ENCODE measurements at regions not wholly inside any gene's neighbourhood (a gene's known extent, or its start where the extent isn't known, plus 50 kb on each side); places are given as distances from the start of the nearest gene placed in this dataset.

DNA sequence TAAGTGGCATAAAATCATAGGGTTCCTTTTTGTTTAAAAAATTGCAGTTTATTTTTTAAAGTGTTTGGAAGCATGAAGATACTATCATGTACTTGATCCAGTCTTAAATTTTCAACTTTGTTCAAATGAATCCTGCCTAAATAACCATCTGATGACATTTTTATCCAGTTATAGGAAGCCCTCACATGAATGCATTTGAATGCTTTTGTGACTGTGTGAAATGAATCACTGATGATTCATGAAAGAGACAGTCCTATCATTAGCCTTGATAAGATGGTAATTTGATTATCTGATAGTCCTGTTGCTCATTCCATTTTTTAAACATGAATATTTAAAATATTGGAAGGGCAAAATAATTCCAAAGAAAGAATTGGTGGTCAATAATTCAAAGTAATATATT lies 401.9 kb upstream of the ROBO2 start:
- TF ChIP-seq, protein P1, sequence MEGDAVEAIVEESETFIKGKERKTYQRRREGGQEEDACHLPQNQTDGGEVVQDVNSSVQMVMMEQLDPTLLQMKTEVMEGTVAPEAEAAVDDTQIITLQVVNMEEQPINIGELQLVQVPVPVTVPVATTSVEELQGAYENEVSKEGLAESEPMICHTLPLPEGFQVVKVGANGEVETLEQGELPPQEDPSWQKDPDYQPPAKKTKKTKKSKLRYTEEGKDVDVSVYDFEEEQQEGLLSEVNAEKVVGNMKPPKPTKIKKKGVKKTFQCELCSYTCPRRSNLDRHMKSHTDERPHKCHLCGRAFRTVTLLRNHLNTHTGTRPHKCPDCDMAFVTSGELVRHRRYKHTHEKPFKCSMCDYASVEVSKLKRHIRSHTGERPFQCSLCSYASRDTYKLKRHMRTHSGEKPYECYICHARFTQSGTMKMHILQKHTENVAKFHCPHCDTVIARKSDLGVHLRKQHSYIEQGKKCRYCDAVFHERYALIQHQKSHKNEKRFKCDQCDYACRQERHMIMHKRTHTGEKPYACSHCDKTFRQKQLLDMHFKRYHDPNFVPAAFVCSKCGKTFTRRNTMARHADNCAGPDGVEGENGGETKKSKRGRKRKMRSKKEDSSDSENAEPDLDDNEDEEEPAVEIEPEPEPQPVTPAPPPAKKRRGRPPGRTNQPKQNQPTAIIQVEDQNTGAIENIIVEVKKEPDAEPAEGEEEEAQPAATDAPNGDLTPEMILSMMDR (IDR thresholded peaks at IDR 0.05): no peak
- TF ChIP-seq REST (IDR thresholded peaks at IDR 0.05; ENCODE audit: insufficient read depth in 1 of 2, low read depth in 2 of 2, low read length in 1 of 2): no peak
- TF ChIP-seq POLR2AphosphoS5 (IDR thresholded peaks at IDR 0.05; ENCODE audit: low read depth, low read length): no peak
- no peak for TF ChIP-seq TCF7L2 (IDR thresholded peaks at IDR 0.05; ENCODE audit: low read depth, low read length)
- no peak for TF ChIP-seq SIN3A (IDR thresholded peaks at IDR 0.05; ENCODE audit: borderline replicate concordance, insufficient read depth, low read depth, low read length)

Measured in Panc1 (cell line).